ENCODE measurements at regions not wholly inside any gene's neighbourhood (a gene's known extent, or its start where the extent isn't known, plus 50 kb on each side); places are given as distances from the start of the nearest gene placed in this dataset.
"Not testable (repeated sequence)": the region's sequence is repeated elsewhere in the genome, so short reads cannot be mapped to it uniquely, and the experiment has no call there.

GRCh38 chr2:35440308-35440707, 915.3 kb upstream of the CRIM1 start:
- DNase-seq; H3K4me1 ChIP-seq (ENCODE audit: insufficient read depth, low read length); CTCF ChIA-PET (ENCODE audit: partially characterized antibody); H3K27ac ChIP-seq (ENCODE audit: low read depth, low read length); H3K4me1 Mint-ChIP-seq; H3K4me3 Mint-ChIP-seq; H3K9me3 ChIP-seq (ENCODE audit: control insufficient read depth in 1 of 2, low read length in 2 of 2); H3K9me3 Mint-ChIP-seq; H3K4me3 ChIP-seq (ENCODE audit: low read length in 2 of 2); H3K27me3 Mint-ChIP-seq; POLR2A ChIA-PET (ENCODE audit: partially characterized antibody); H3K36me3 ChIP-seq (ENCODE audit: insufficient read depth, low read length); H3K36me3 Mint-ChIP-seq; H3K27ac Mint-ChIP-seq; H3K27me3 ChIP-seq (ENCODE audit: insufficient read depth, low read length); intact Hi-C loops (cut with micrococcal nuclease): not testable (repeated sequence)

- H3K4me1 Mint-ChIP-seq; H3K27ac Mint-ChIP-seq; H3K4me1 ChIP-seq (ENCODE audit: insufficient read depth, low read length); intact Hi-C loops (cut with micrococcal nuclease); H3K9me3 ChIP-seq (ENCODE audit: control insufficient read depth in 1 of 2, low read length in 2 of 2); H3K27me3 Mint-ChIP-seq; H3K36me3 ChIP-seq (ENCODE audit: insufficient read depth, low read length); DNase-seq; H3K4me3 Mint-ChIP-seq; CTCF ChIA-PET (ENCODE audit: partially characterized antibody); H3K4me3 ChIP-seq (ENCODE audit: low read length in 2 of 2); H3K36me3 Mint-ChIP-seq; POLR2A ChIA-PET (ENCODE audit: partially characterized antibody); H3K27me3 ChIP-seq (ENCODE audit: insufficient read depth, low read length); H3K9me3 Mint-ChIP-seq; H3K27ac ChIP-seq (ENCODE audit: low read depth, low read length): not testable (repeated sequence)
Measured at GRCh38 chr2:35436893-35437292, 918.7 kb upstream of the CRIM1 start.

GRCh38 chr2:35428548-35428947, 927.0 kb upstream of the CRIM1 start:
- H3K9me3 Mint-ChIP-seq: peaks cover 0 to 3% (median under 1%) of the 10 kb centered on the region in 8 donors
- H3K36me3 Mint-ChIP-seq: no peaks in the 10 kb centered on the region
- Histone ChIP-seq H3K9me3 (ENCODE audit: control insufficient read depth in 1 of 2, low read length in 2 of 2) (no peaks in the 10 kb centered on the region), H3K4me3 (ENCODE audit: low read length in 2 of 2) (no peak overlapping the region), H3K27me3 (ENCODE audit: insufficient read depth, low read length) (no peaks in the 10 kb centered on the region), H3K4me1 (ENCODE audit: insufficient read depth, low read length) (no peaks in the 10 kb centered on the region), H3K36me3 (ENCODE audit: insufficient read depth, low read length) (no peaks in the 10 kb centered on the region), H3K27ac (ENCODE audit: low read depth, low read length) (no peak overlapping the region)
- intact Hi-C loops (cut with micrococcal nuclease): no loop called here
- no peak overlapping the region for H3K27ac Mint-ChIP-seq
- peaks cover 0 to 1% of the 10 kb centered on the region in 2 donors for H3K27me3 Mint-ChIP-seq
- no peak overlapping the region for H3K4me3 Mint-ChIP-seq
- H3K4me1 Mint-ChIP-seq: no peaks in the 10 kb centered on the region
- DNase-seq: no peak
- POLR2A ChIA-PET (ENCODE audit: partially characterized antibody): no interaction called here
- CTCF ChIA-PET (ENCODE audit: partially characterized antibody): no interaction called here

- Mint-ChIP-seq H3K9me3 (peaks cover 0 to 4% (median under 1%) of the 10 kb centered on the region in 8 donors), H3K27ac (no peak overlapping the region), H3K4me1 (no peaks in the 10 kb centered on the region), H3K36me3 (no peaks in the 10 kb centered on the region), H3K27me3 (peaks cover 0 to 2% of the 10 kb centered on the region in 2 donors), H3K4me3 (no peak overlapping the region)
- ChIA-PET CTCF (ENCODE audit: partially characterized antibody) (no interaction called here), POLR2A (ENCODE audit: partially characterized antibody) (no interaction called here)
- Histone ChIP-seq H3K36me3 (ENCODE audit: insufficient read depth, low read length) (no peaks in the 10 kb centered on the region), H3K27me3 (ENCODE audit: insufficient read depth, low read length) (no peaks in the 10 kb centered on the region), H3K4me3 (ENCODE audit: low read length in 2 of 2) (no peak overlapping the region), H3K27ac (ENCODE audit: low read depth, low read length) (no peak overlapping the region), H3K4me1 (ENCODE audit: insufficient read depth, low read length) (no peaks in the 10 kb centered on the region), H3K9me3 (ENCODE audit: control insufficient read depth in 1 of 2, low read length in 2 of 2) (no peaks in the 10 kb centered on the region)
- no peak for DNase-seq
- intact Hi-C loops (cut with micrococcal nuclease): no loop called here
Measured at GRCh38 chr2:35421485-35421884, 934.1 kb upstream of the CRIM1 start.

GRCh38 chr2:35417293-35417692, 938.3 kb upstream of the CRIM1 start:
- no peaks in the 10 kb centered on the region for H3K4me1 Mint-ChIP-seq
- no peak overlapping the region for H3K27ac Mint-ChIP-seq
- H3K27ac ChIP-seq (ENCODE audit: low read depth, low read length): no peak overlapping the region
- intact Hi-C loops (cut with micrococcal nuclease): no loop called here
- H3K4me3 Mint-ChIP-seq: no peak overlapping the region
- peaks cover 0 to 4% (median 0%) of the 10 kb centered on the region in 8 donors for H3K9me3 Mint-ChIP-seq
- CTCF ChIA-PET (ENCODE audit: partially characterized antibody): no interaction called here
- no peaks in the 10 kb centered on the region for H3K9me3 ChIP-seq (ENCODE audit: control insufficient read depth in 1 of 2, low read length in 2 of 2)
- POLR2A ChIA-PET (ENCODE audit: partially characterized antibody): no interaction called here
- H3K27me3 ChIP-seq (ENCODE audit: insufficient read depth, low read length): no peaks in the 10 kb centered on the region
- H3K4me1 ChIP-seq (ENCODE audit: insufficient read depth, low read length): no peaks in the 10 kb centered on the region
- no peaks in the 10 kb centered on the region for H3K36me3 ChIP-seq (ENCODE audit: insufficient read depth, low read length)
- peaks cover 0 to 4% of the 10 kb centered on the region in 2 donors for H3K27me3 Mint-ChIP-seq
- no peak overlapping the region for H3K4me3 ChIP-seq (ENCODE audit: low read length in 2 of 2)
- no peak for DNase-seq
- no peaks in the 10 kb centered on the region for H3K36me3 Mint-ChIP-seq

- no peaks in the 10 kb centered on the region for H3K9me3 ChIP-seq (ENCODE audit: control insufficient read depth in 1 of 2, low read length in 2 of 2)
- no peak overlapping the region for H3K4me3 ChIP-seq (ENCODE audit: low read length in 2 of 2)
- Mint-ChIP-seq H3K9me3 (peaks cover 0 to 4% (median 0%) of the 10 kb centered on the region in 8 donors), H3K4me1 (no peaks in the 10 kb centered on the region), H3K27me3 (peaks cover 2 to 7% of the 10 kb centered on the region in 2 donors), H3K36me3 (no peaks in the 10 kb centered on the region), H3K4me3 (no peak overlapping the region), H3K27ac (no peak overlapping the region)
- no peaks in the 10 kb centered on the region for H3K36me3 ChIP-seq (ENCODE audit: insufficient read depth, low read length)
- ChIA-PET POLR2A (ENCODE audit: partially characterized antibody) (no interaction called here), CTCF (ENCODE audit: partially characterized antibody) (no interaction called here)
- no peaks in the 10 kb centered on the region for H3K27me3 ChIP-seq (ENCODE audit: insufficient read depth, low read length)
- no peak for DNase-seq
- no peaks in the 10 kb centered on the region for H3K4me1 ChIP-seq (ENCODE audit: insufficient read depth, low read length)
- intact Hi-C loops (cut with micrococcal nuclease): no loop called here
- no peak overlapping the region for H3K27ac ChIP-seq (ENCODE audit: low read depth, low read length)
Measured at GRCh38 chr2:35416391-35417140, 939.0 kb upstream of the CRIM1 start.

GRCh38 chr2:35415942-35416341, 939.6 kb upstream of the CRIM1 start:
- H3K36me3 Mint-ChIP-seq: no peaks in the 10 kb centered on the region
- no peak for DNase-seq
- POLR2A ChIA-PET (ENCODE audit: partially characterized antibody): no interaction called here
- H3K9me3 ChIP-seq (ENCODE audit: control insufficient read depth in 1 of 2, low read length in 2 of 2): no peaks in the 10 kb centered on the region
- H3K4me1 ChIP-seq (ENCODE audit: insufficient read depth, low read length): no peaks in the 10 kb centered on the region
- H3K4me3 Mint-ChIP-seq: no peak overlapping the region
- H3K4me1 Mint-ChIP-seq: no peaks in the 10 kb centered on the region
- intact Hi-C loops (cut with micrococcal nuclease): no loop called here
- H3K36me3 ChIP-seq (ENCODE audit: insufficient read depth, low read length): no peaks in the 10 kb centered on the region
- no peak overlapping the region for H3K27ac Mint-ChIP-seq
- H3K27me3 Mint-ChIP-seq: peaks cover 2 to 7% of the 10 kb centered on the region in 2 donors
- CTCF ChIA-PET (ENCODE audit: partially characterized antibody): no interaction called here
- H3K27me3 ChIP-seq (ENCODE audit: insufficient read depth, low read length): no peaks in the 10 kb centered on the region
- H3K9me3 Mint-ChIP-seq: peaks cover 0 to 4% (median 0%) of the 10 kb centered on the region in 8 donors
- H3K27ac ChIP-seq (ENCODE audit: low read depth, low read length): no peak overlapping the region
- no peak overlapping the region for H3K4me3 ChIP-seq (ENCODE audit: low read length in 2 of 2)

GRCh38 chr2:35415282-35415681, 940.3 kb upstream of the CRIM1 start:
- intact Hi-C loops (cut with micrococcal nuclease): no loop called here
- Mint-ChIP-seq H3K9me3 (peaks cover 0 to 2% (median 0%) of the 10 kb centered on the region in 8 donors), H3K4me1 (no peaks in the 10 kb centered on the region), H3K36me3 (no peaks in the 10 kb centered on the region), H3K4me3 (no peak overlapping the region), H3K27ac (no peak overlapping the region), H3K27me3 (peaks cover 2 to 7% of the 10 kb centered on the region in 2 donors)
- no peaks in the 10 kb centered on the region for H3K27me3 ChIP-seq (ENCODE audit: insufficient read depth, low read length)
- ChIA-PET POLR2A (ENCODE audit: partially characterized antibody) (no interaction called here), CTCF (ENCODE audit: partially characterized antibody) (no interaction called here)
- no peak for DNase-seq
- no peaks in the 10 kb centered on the region for H3K9me3 ChIP-seq (ENCODE audit: control insufficient read depth in 1 of 2, low read length in 2 of 2)
- H3K4me1 ChIP-seq (ENCODE audit: insufficient read depth, low read length): no peaks in the 10 kb centered on the region
- H3K4me3 ChIP-seq (ENCODE audit: low read length in 2 of 2): no peak overlapping the region
- no peak overlapping the region for H3K27ac ChIP-seq (ENCODE audit: low read depth, low read length)
- H3K36me3 ChIP-seq (ENCODE audit: insufficient read depth, low read length): no peaks in the 10 kb centered on the region

Data from CD4-positive, alpha-beta memory T cell (primary cell).